ENCODE measurements at regions not wholly inside any gene's neighbourhood (a gene's known extent, or its start where the extent isn't known, plus 50 kb on each side); places are given as distances from the start of the nearest gene placed in this dataset.

GRCh38 chr2:80968450-80968849 lies 663.9 kb upstream of the LRRTM1 start:
- peaks cover 0 to 14% (median 2%) of the 10 kb centered on the region in 3 donors for H3K9me3 ChIP-seq (ENCODE audit: control insufficient read depth in 2 of 3, insufficient read depth in 1 of 3, low read length in 3 of 3)
- H3K27me3 ChIP-seq (ENCODE audit: control insufficient read depth, insufficient read depth, low read length) = no peaks in the 10 kb centered on the region
- no peak overlapping the region for H3K9ac ChIP-seq (ENCODE audit: low read length in 3 of 3)
- intact Hi-C loops (cut with DNase I) = no loop called here
- H3K4me1 ChIP-seq (ENCODE audit: control insufficient read depth in 2 of 3, insufficient read depth in 2 of 3, low read depth in 1 of 3, low read length in 3 of 3) = no peaks in the 10 kb centered on the region
- no peak overlapping the region for H3K4me3 ChIP-seq (ENCODE audit: low read length in 3 of 3)
- TF ChIP-seq CTCF (IDR thresholded peaks at IDR 0.05; ENCODE audit: borderline replicate concordance, extremely low read depth, insufficient read depth) = no peak
- no peak for FAIRE-seq
- DNase-seq = no peak
- H3K36me3 ChIP-seq (ENCODE audit: control insufficient read depth in 2 of 3, insufficient read depth in 3 of 3, low read length in 3 of 3) = no peaks in the 10 kb centered on the region
- no peak overlapping the region for H3K27ac ChIP-seq (ENCODE audit: low read depth in 2 of 2, low read length in 2 of 2)

GRCh38 chr2:80947601-80948130 lies 643.1 kb upstream of the LRRTM1 start:
- no peaks in the 10 kb centered on the region for H3K27me3 ChIP-seq (ENCODE audit: control insufficient read depth, insufficient read depth, low read length)
- TF ChIP-seq CTCF (IDR thresholded peaks at IDR 0.05; ENCODE audit: borderline replicate concordance, extremely low read depth, insufficient read depth) = no peak
- H3K4me1 ChIP-seq (ENCODE audit: control insufficient read depth in 2 of 3, insufficient read depth in 2 of 3, low read depth in 1 of 3, low read length in 3 of 3) = no peaks in the 10 kb centered on the region
- no peak overlapping the region for H3K27ac ChIP-seq (ENCODE audit: low read depth in 2 of 2, low read length in 2 of 2)
- H3K36me3 ChIP-seq (ENCODE audit: control insufficient read depth in 2 of 3, insufficient read depth in 3 of 3, low read length in 3 of 3) = no peaks in the 10 kb centered on the region
- no peaks in the 10 kb centered on the region for H3K9me3 ChIP-seq (ENCODE audit: control insufficient read depth in 2 of 3, insufficient read depth in 1 of 3, low read length in 3 of 3)
- no peak for FAIRE-seq
- no peak overlapping the region for H3K4me3 ChIP-seq (ENCODE audit: low read length in 3 of 3)
- peak in 2 of 5 donors; percentile 17 to 18 for DNase-seq
- no peak overlapping the region for H3K9ac ChIP-seq (ENCODE audit: low read length in 3 of 3)
- intact Hi-C loops (cut with DNase I) = no loop called here

- no peak overlapping the region for H3K9ac ChIP-seq (ENCODE audit: low read length in 3 of 3)
- DNase-seq (no peak), FAIRE-seq (no peak)
- no peaks in the 10 kb centered on the region for H3K9me3 ChIP-seq (ENCODE audit: control insufficient read depth in 2 of 3, insufficient read depth in 1 of 3, low read length in 3 of 3)
- no peak for TF ChIP-seq CTCF (IDR thresholded peaks at IDR 0.05; ENCODE audit: borderline replicate concordance, extremely low read depth, insufficient read depth)
- no peak overlapping the region for H3K4me3 ChIP-seq (ENCODE audit: low read length in 3 of 3)
- no peaks in the 10 kb centered on the region for H3K27me3 ChIP-seq (ENCODE audit: control insufficient read depth, insufficient read depth, low read length)
- H3K27ac ChIP-seq (ENCODE audit: low read depth in 2 of 2, low read length in 2 of 2) = no peak overlapping the region
- no peaks in the 10 kb centered on the region for H3K4me1 ChIP-seq (ENCODE audit: control insufficient read depth in 2 of 3, insufficient read depth in 2 of 3, low read depth in 1 of 3, low read length in 3 of 3)
- intact Hi-C loops (cut with DNase I) = no loop called here
- no peaks in the 10 kb centered on the region for H3K36me3 ChIP-seq (ENCODE audit: control insufficient read depth in 2 of 3, insufficient read depth in 3 of 3, low read length in 3 of 3)
Observed at GRCh38 chr2:80943487-80943886, 638.9 kb upstream of the LRRTM1 start.

GRCh38 chr2:80942766-80943165 lies 638.2 kb upstream of the LRRTM1 start:
- no peak for DNase-seq
- no peaks in the 10 kb centered on the region for H3K9me3 ChIP-seq (ENCODE audit: control insufficient read depth in 2 of 3, insufficient read depth in 1 of 3, low read length in 3 of 3)
- no peak for FAIRE-seq
- no peak overlapping the region for H3K4me3 ChIP-seq (ENCODE audit: low read length in 3 of 3)
- H3K27ac ChIP-seq (ENCODE audit: low read depth in 2 of 2, low read length in 2 of 2) = no peak overlapping the region
- intact Hi-C loops (cut with DNase I) = no loop called here
- H3K27me3 ChIP-seq (ENCODE audit: control insufficient read depth, insufficient read depth, low read length) = no peaks in the 10 kb centered on the region
- no peaks in the 10 kb centered on the region for H3K36me3 ChIP-seq (ENCODE audit: control insufficient read depth in 2 of 3, insufficient read depth in 3 of 3, low read length in 3 of 3)
- no peak overlapping the region for H3K9ac ChIP-seq (ENCODE audit: low read length in 3 of 3)
- TF ChIP-seq CTCF (IDR thresholded peaks at IDR 0.05; ENCODE audit: borderline replicate concordance, extremely low read depth, insufficient read depth) = no peak
- H3K4me1 ChIP-seq (ENCODE audit: control insufficient read depth in 2 of 3, insufficient read depth in 2 of 3, low read depth in 1 of 3, low read length in 3 of 3) = no peaks in the 10 kb centered on the region
